GM18873 (cell line): ENCODE measurements at regions not wholly inside any gene's neighbourhood (a gene's known extent, or its start where the extent isn't known, plus 50 kb on each side); places are given as distances from the start of the nearest gene placed in this dataset.
"Not testable (repeated sequence)": the region's sequence is repeated elsewhere in the genome, so short reads cannot be mapped to it uniquely, and the experiment has no call there.

ENCODE experiments used
- ATAC-seq: cut with Tn5 transposase; IDR thresholded peaks from one replicate; pipeline ENCODE4 v1.9.1; 2021; ENCODE audit warnings: mild to moderate bottlenecking, moderate library complexity, moderate number of reproducible peaks; ENCODE audit not compliant: unreplicated experiment, low FRiP score

- not testable (repeated sequence) for ATAC-seq
Observed at GRCh38 chr16:21532996-21533395, 66.4 kb upstream of the METTL9 start.

DNA sequence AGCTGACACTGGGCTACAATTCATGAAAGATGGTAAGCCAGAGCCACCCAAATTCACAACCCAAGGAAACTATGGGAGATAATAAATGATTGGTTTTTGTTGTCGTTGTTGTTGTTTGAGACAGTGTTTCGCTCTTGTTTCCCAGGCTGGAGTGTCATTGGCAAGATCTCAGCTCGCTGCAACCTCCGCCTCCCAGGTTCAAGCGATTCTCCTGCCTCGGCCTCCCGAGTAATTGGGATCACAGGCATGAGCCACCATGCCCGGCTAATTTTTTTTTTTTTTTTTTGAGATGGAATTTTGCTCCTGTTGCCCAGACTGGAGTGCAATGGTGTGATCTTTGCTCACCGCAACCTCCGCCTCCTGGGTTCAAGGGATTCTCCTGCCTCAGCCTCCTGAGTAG, 65.9 kb upstream of the METTL9 start:
- not testable (repeated sequence) for ATAC-seq

DNA sequence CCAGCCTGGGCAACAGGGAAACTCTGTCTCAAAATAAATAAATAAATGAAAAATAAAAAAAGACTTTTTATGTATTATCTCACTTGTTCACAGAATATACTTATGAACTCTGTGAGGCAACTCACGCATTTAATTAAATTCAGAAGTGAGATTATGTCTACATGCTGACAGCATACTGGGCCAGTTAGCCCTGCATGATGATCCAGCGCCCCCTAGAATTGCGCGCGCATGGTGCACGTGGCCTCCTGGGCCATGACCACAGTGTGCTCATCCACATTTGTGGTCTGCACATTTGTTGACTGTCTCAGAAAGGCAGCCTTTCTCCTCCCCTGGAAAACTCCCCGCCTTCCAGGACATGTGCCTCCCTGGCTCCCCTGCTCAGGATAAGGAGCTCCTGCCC, 64.8 kb upstream of the METTL9 start:
- not testable (repeated sequence) for ATAC-seq

DNA sequence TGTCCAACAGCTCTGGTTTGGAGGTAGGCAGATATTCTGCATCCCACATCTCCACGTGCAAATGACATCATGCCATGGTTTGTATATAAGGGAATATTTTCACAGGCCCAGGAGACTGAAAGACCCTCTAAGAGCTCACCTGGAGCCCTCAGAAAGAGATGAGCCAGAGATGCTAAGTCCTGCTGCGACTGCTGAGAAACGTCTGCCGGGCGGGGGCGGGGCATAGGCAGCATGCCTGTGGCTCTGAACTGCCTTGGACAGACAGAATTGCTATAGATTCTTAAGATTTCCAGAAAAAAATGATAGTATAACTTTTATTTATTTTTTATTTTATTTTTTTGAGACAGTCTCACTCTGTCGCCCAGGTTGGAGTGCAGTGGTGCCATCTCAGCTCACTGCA, 64.2 kb upstream of the METTL9 start:
- ATAC-seq, result not testable (repeated sequence)

- not testable (repeated sequence) for ATAC-seq
Observed at GRCh38 chr16:21536740-21537139, 62.6 kb upstream of the METTL9 start.

DNA sequence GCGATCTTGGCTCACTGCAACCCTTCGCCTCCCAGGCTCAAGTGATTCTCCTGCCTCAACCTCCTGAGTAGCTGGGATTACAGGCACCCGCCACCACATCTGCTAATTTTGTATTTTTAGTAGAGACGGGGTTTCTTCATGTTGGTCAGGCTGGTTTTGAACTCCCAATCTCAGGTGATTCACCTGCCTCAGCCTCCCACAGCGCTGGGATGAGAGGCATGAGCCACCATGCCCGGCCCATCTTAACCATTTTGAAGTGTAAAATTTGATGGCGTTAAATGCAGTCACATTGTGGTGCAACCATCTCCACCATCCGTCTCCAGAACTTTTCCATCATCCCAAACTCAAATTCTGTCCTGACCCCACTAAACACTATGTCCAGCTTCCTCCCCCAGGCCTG, 61.8 kb upstream of the METTL9 start:
- not testable (repeated sequence) for ATAC-seq

DNA sequence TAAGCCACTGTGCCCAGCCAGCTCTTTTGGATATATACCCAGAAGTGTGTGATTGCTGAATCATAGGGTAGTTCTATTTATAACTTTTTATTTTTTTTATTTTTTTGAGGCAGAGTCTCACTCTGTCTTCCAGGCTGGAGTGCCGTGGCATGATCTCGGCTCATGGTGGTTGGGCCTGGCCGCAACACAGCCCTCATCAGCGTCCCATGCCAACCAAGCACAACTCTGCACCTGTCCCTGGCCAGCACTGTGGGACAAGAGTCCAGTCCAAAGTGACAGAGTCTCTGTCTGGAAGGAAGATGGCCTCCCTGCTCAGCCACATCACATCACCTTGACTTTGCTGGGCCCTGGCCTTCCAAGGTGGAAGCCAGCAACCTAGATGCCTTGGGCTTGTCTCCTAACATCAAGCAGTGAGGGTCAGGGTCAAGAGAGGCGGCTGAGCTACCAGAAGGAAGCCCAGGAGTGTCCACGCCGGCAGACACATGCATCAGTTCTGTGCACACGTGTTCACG, 60.2 kb upstream of the METTL9 start:
- ATAC-seq, result not testable (repeated sequence)

DNA sequence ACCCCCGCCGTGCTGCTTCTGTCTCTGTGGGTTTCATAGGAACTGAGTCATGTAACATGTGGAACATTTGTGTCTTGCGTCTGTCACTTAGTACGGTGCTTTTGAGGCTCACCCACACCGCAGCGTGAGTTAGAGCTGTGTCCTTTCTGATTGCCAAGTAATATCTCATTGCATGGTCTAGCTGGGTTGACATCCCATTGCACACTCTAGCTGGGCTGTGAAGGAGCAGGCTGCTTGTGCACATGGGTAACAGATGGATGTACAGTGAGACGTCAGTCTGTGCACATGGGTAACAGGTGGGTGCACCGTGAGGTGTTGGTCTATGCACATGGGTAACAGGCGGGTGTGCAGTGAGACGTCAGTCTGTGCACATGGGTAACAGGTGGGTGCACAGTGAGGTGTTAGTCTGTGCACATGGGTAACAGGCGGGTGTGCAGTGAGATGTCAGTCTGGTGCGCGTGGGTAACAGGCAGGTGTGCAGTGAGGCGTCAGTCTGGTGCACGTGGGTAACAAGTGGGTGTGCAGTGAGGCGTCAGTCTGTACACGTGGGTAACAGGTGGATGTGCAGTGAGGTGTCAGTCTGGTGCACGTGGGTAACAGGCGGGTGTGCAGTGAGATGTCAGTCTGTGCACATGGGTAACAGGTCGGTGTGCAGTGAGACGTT, 58.5 kb upstream of the METTL9 start:
- ATAC-seq, result peak; percentile 46

DNA sequence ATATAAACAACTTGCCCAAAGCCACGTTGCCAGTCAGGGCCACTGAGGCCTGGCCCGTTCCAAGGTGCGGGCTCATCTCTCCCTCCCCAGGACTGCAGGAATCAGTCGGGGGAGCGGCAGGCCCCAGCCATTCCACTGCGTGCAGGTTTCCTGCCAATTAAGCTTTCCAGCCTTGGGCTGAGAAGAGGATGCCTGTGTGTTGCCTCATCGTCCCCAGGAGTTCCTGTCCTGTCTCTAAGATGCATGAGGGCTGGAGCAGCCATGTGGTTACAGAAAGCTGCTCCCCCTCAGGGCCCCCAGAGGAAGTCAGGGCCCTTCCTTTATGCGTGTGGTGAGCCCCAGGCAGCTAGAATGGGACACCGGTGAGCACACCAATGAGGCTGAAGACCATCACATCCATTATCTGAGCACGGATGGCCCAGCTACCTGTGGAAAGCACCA, 57.7 kb upstream of the METTL9 start:
- ATAC-seq, result peak; percentile 36

DNA sequence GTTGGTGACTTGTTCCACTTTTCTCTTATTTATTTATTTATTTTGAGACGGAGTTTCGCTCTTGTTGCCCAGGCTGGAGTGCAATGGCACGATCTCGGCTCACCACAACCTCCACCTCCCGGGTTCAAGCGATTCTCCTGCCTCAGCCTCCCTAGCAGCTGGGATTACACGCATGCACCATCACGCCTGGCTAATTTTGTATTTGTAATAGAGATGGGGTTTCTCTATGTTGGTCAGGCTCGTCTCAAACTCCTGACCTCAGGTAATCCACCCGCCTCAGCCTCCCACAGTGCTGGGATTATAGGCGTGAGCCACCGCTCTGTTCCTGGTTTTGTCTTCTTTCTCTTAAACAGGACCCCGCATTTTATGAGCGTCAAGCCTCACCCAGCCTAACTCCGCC, 57.3 kb upstream of the METTL9 start:
- ATAC-seq, result not testable (repeated sequence)

- not testable (repeated sequence) for ATAC-seq
Observed at GRCh38 chr16:21542491-21543124, 56.8 kb upstream of the METTL9 start.

DNA sequence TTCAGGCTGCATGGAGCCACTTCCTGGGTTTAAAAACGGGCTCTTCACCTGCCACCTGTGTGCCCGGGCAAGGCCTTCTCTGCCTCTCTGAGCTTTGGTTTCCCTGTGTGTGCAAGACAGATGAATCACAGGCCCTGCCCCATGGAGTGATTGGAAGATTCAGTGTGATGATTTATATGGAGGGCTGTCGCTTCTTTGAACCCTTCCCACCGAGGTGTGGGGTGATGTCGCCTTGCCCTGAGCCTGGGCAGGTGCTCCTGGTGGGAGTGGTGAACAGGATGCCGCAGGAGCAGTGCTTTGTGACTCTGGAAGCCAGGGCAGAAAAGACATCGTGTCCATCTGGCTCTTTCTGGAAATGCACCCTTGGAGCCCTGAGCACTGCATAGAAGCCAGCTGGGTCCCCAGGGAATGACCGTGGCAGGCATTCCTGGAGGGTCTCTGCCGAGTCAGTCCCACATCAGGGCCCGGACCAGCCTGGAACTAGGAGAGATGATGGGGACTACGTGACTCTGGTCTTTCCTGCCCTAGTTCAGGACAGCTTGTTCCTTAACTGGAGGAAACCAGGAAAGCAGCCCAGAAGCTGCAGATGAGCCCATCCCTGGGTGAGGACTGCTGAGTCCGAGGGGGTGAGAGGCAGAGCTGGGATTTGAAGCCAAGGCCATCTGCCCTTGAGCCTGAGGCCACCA, 56.1 kb upstream of the METTL9 start:
- ATAC-seq, result not testable (repeated sequence)

DNA sequence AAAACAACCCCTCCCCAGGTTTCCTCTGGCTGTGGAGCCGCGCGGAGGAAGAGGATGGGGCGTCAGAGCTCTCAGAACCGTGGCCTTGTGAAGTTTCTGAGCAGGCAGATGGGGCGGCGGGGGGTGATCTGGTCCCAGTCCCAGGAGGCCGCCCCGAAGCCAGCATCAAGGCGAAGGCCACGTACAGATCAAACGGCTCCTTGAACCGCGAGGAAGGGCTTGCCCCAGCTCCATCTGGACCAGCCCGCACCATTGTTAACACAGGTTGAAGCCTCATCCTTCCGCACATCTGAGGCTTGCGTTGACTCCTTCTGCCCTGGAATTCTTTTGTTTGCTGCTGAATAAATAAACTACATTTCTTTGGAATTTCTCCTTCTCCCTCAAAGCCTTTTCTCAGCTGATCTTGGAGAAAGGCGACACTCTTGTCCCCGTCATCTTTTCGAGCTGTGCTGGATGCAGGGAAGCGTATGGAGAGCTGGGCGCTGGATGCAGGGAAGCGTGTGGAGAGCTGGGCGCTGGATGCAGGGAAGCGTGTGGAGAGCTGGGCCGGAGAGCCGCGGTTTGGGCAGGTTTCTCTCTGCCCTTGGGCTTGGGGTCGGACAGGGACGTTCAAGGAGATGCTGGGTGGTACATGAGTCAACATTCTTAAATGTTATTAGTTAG, 53.6 kb upstream of the METTL9 start:
- not testable (repeated sequence) for ATAC-seq

GRCh38 chr16:21549396-21549795, 50.0 kb upstream of the METTL9 start:
- not testable (repeated sequence) for ATAC-seq
